OCI-LY1 (cell line): ENCODE measurements at regions not wholly inside any gene's neighbourhood (a gene's known extent, or its start where the extent isn't known, plus 50 kb on each side); places are given as distances from the start of the nearest gene placed in this dataset.

Experiments used
- CTCF ChIP-seq: fragments of 200-600 bp; sonication (generic), shearing (Covaris generic); IDR thresholded peaks from 2 replicates; pipeline ENCODE4 v1.5.1; 2017; ENCODE audit warnings: mild to moderate bottlenecking, antibody characterized with exemption, low read length, moderate library complexity, mixed read lengths
- EZH2 ChIP-seq: fragments of 200-600 bp; sonication (generic), shearing (Covaris generic); IDR thresholded peaks from 2 replicates; pipeline ENCODE4 v1.8.0; 2017; ENCODE audit warnings: borderline replicate concordance, mixed run types, mild to moderate bottlenecking, antibody characterized with exemption, low read length, moderate library complexity, mixed read lengths

GRCh38 chr9:18106006-18106560 lies 367.9 kb upstream of the ADAMTSL1 start:
- TF ChIP-seq CTCF (no peak), EZH2 (no peak)
